ENCODE measurements at regions not wholly inside any gene's neighbourhood (a gene's known extent, or its start where the extent isn't known, plus 50 kb on each side); places are given as distances from the start of the nearest gene placed in this dataset.

DNA sequence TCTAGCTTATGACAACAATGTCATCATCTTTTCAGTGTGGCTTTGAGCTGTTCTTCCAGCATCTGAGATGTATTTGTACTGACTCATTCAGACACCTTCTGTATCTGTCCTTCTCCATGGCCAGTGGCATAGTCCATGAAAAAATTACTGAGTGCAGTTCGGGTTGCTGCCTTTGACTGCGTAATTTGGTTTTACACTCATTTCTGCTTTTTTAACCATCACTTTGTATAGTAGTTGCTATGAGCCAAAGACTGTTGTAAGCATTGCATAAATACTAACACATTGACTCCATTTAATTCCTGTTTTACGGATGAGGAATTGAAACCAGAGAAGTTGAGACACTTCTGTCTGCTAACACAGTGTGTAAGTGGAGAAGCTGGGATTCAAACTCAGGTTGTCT lies 190.7 kb upstream of the MID1 start:
- H3K27me3 ChIP-seq (ENCODE audit: control insufficient read depth, insufficient read depth, low read length), result peaks cover 3% of the 10 kb centered on the region; the same call in 1 of the 2 replicates
- no peaks in the 10 kb centered on the region for H3K9me3 ChIP-seq (ENCODE audit: control insufficient read depth, insufficient read depth, low read depth, low read length)
- H3K9ac ChIP-seq (ENCODE audit: low read length), result no peak overlapping the region
- no peaks in the 10 kb centered on the region for H3K4me1 ChIP-seq (ENCODE audit: control insufficient read depth, insufficient read depth, low read length)
- no peaks in the 10 kb centered on the region for H3K36me3 ChIP-seq (ENCODE audit: control insufficient read depth, insufficient read depth, low read length)
- H3K4me3 ChIP-seq (ENCODE audit: low read depth, low read length), result no peak overlapping the region
- H3K27ac ChIP-seq (ENCODE audit: low read depth, low read length), result no peak overlapping the region

DNA sequence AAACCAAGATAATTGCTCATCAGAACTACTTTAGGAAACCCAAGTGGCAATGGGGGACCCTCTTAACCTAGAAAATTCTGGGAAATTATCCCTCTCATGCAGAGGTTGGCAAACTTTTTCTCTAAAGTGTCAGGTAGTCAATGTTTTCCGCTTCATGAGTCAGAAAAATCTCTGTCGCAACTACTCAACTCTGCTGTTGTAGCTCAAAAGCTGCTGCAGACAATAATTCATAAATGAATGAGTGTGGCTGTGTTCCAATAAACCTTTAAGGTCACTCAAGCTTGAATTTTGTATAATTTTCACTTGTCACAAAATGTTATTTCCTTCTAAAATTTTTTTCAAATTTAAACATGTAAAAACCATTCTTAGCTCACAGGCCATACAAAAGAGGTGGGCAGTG lies 193.4 kb upstream of the MID1 start:
- no peaks in the 10 kb centered on the region for H3K36me3 ChIP-seq (ENCODE audit: control insufficient read depth, insufficient read depth, low read length)
- H3K9ac ChIP-seq (ENCODE audit: low read length), result no peak overlapping the region
- H3K27ac ChIP-seq (ENCODE audit: low read depth, low read length), result no peak overlapping the region
- H3K4me1 ChIP-seq (ENCODE audit: control insufficient read depth, insufficient read depth, low read length), result no peaks in the 10 kb centered on the region
- no peak overlapping the region for H3K4me3 ChIP-seq (ENCODE audit: low read depth, low read length)
- no peaks in the 10 kb centered on the region for H3K9me3 ChIP-seq (ENCODE audit: control insufficient read depth, insufficient read depth, low read depth, low read length)
- no peaks in the 10 kb centered on the region; the same call in 1 of the 2 replicates for H3K27me3 ChIP-seq (ENCODE audit: control insufficient read depth, insufficient read depth, low read length)

DNA sequence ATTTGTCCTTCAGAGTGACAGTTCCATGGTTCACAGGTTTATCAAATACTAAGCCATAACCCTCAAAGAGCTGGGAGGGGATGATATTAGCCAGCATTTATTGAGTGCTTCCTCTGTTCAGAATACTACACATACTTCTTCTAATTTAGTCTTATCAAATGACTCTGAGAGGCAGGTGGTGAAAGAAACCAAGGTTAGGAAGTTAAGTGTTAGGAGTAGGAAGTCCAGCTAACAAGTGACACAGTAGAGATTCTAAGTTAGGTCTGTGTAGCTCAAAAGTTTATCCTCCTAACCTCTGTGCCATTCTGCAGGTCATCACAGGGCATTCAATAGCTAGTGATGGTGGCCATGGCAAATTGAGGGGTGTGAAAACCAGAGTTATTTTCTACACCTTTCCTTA lies 198.3 kb upstream of the MID1 start:
- Histone ChIP-seq H3K4me3 (ENCODE audit: low read depth, low read length) (no peak overlapping the region), H3K4me1 (ENCODE audit: control insufficient read depth, insufficient read depth, low read length) (no peaks in the 10 kb centered on the region), H3K27ac (ENCODE audit: low read depth, low read length) (no peak overlapping the region), H3K36me3 (ENCODE audit: control insufficient read depth, insufficient read depth, low read length) (no peaks in the 10 kb centered on the region), H3K9me3 (ENCODE audit: control insufficient read depth, insufficient read depth, low read depth, low read length) (no peaks in the 10 kb centered on the region), H3K9ac (ENCODE audit: low read length) (no peak overlapping the region), H3K27me3 (ENCODE audit: control insufficient read depth, insufficient read depth, low read length) (no peaks in the 10 kb centered on the region; the same call in 1 of the 2 replicates)

DNA sequence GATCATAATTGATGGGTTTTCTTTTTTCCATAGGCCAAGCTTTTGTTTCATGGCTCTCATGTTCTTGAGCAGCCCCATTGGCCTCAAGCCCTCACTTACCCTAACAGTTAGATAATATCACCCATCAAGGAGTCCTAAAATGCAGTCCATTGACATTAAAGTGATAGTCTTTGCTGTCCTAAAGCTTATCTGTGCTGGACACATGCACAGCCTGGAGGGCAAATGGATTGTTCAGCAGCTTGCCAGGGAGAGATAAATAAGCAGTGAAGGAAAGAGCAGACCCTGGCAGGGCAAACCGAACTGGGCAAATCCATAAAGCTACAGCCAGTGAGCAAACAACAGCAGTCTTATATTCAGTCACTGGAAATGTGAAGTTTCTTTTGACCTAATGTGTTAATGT lies 199.6 kb upstream of the MID1 start:
- Histone ChIP-seq H3K4me1 (ENCODE audit: control insufficient read depth, insufficient read depth, low read length) (no peaks in the 10 kb centered on the region), H3K27me3 (ENCODE audit: control insufficient read depth, insufficient read depth, low read length) (no peaks in the 10 kb centered on the region; the same call in 1 of the 2 replicates), H3K27ac (ENCODE audit: low read depth, low read length) (no peak overlapping the region), H3K9ac (ENCODE audit: low read length) (no peak overlapping the region), H3K9me3 (ENCODE audit: control insufficient read depth, insufficient read depth, low read depth, low read length) (no peaks in the 10 kb centered on the region), H3K4me3 (ENCODE audit: low read depth, low read length) (no peak overlapping the region), H3K36me3 (ENCODE audit: control insufficient read depth, insufficient read depth, low read length) (no peaks in the 10 kb centered on the region)

DNA sequence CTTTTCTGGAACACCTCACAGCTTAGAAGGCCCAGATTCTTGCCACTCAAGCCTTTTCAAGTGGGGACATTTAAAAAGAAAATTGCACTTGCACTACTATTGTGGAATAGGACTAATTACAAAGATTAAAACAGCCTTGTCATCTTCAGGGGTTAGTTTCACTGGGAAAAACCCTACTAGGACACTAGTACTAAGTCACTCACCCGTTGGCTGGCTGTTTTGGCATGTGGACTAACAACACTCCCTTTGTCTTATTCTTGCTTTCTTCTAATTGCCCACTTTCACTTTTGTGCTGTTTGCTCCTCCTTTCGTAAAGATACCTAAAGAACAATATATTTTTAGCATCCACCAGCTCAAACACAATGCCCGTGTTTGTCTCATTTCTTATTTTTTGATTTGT lies 200.9 kb upstream of the MID1 start:
- Histone ChIP-seq H3K4me1 (ENCODE audit: control insufficient read depth, insufficient read depth, low read length) (no peaks in the 10 kb centered on the region), H3K27me3 (ENCODE audit: control insufficient read depth, insufficient read depth, low read length) (no peaks in the 10 kb centered on the region; the same call in 1 of the 2 replicates), H3K4me3 (ENCODE audit: low read depth, low read length) (no peak overlapping the region), H3K9ac (ENCODE audit: low read length) (no peak overlapping the region), H3K27ac (ENCODE audit: low read depth, low read length) (no peak overlapping the region), H3K9me3 (ENCODE audit: control insufficient read depth, insufficient read depth, low read depth, low read length) (no peaks in the 10 kb centered on the region), H3K36me3 (ENCODE audit: control insufficient read depth, insufficient read depth, low read length) (no peaks in the 10 kb centered on the region)

DNA sequence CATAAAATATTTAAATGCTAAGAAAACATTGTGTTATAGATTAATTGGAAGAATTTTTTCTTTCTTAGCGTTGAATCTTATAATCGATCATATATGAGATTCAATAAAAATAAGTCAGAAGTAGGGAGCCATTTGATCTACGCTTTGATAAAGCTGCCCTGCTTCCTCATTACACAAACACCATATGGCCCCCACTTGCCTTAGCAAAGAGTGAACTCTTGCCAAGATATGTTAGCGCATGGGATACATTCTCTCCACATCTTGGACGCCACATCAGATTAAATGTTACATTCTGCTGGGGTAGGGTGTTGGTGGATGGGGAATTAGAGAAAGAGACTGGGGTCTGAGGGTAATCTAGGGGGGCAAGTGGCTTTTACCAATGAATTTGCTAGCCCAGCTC lies 207.7 kb upstream of the MID1 start:
- Histone ChIP-seq H3K27me3 (ENCODE audit: control insufficient read depth, insufficient read depth, low read length) (no peaks in the 10 kb centered on the region; the same call in 1 of the 2 replicates), H3K36me3 (ENCODE audit: control insufficient read depth, insufficient read depth, low read length) (no peaks in the 10 kb centered on the region), H3K4me1 (ENCODE audit: control insufficient read depth, insufficient read depth, low read length) (peaks cover 3% of the 10 kb centered on the region; the same call in 1 of the 2 replicates), H3K4me3 (ENCODE audit: low read depth, low read length) (no peak overlapping the region), H3K9ac (ENCODE audit: low read length) (no peak overlapping the region), H3K27ac (ENCODE audit: low read depth, low read length) (no peak overlapping the region), H3K9me3 (ENCODE audit: control insufficient read depth, insufficient read depth, low read depth, low read length) (no peaks in the 10 kb centered on the region)

DNA sequence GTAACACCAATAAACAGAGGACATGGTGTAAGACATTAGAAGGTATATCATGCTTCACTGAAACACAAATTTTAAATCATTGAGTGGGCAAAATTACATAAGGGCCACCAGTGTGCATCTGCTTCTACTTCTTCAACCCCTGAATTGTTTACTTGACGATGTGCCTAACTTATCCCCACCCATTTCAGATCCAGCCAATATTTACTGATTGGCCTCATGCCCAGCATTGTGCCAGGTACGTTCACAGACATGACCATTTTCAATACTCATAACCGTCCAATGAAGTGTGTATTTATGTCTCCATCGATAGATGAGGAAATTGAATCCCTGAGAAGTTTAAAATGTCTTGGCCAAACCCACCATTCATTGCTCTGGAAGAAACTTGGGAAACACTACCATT lies 208.3 kb upstream of the MID1 start:
- Histone ChIP-seq H3K9me3 (ENCODE audit: control insufficient read depth, insufficient read depth, low read depth, low read length) (no peaks in the 10 kb centered on the region), H3K4me3 (ENCODE audit: low read depth, low read length) (no peak overlapping the region), H3K4me1 (ENCODE audit: control insufficient read depth, insufficient read depth, low read length) (peaks cover 7% of the 10 kb centered on the region; the same call in 1 of the 2 replicates), H3K9ac (ENCODE audit: low read length) (no peak overlapping the region), H3K27me3 (ENCODE audit: control insufficient read depth, insufficient read depth, low read length) (no peaks in the 10 kb centered on the region; the same call in 1 of the 2 replicates), H3K36me3 (ENCODE audit: control insufficient read depth, insufficient read depth, low read length) (no peaks in the 10 kb centered on the region), H3K27ac (ENCODE audit: low read depth, low read length) (no peak overlapping the region)

DNA sequence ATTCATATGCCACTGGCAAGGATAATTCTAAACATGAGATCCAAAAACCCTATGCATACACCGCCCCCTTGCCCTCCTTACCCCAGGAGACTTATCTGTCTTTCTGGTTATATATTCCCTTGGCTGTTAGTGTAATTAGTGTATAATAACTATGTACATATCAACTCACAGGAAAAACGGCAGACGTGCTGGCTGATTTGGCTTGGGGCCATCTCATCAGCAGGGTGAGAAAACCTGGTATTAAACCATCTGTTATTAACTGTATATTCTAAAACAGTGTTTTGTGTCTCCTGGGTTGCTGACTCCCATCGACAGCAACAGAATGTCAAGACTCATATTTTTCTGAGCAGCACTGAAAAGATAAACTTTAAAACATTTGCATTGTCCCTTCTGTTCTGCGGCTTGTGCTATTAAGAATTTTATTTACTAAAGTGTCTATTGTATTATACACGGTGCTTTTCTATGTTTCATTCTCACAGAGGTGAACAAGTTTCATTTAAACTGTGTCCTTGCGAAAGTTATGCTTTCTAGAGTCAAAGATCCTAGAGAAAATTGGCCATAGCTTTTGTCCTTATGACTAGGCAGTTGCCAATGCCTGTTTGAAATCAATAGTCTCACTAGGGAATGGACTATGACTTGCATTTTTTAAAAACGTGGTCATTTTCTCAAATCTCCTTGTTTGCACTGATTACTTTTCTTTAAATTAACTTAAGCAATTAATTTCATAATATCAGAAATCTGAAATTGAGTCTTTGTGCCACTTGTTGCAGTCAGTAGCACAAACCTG lies 211.5 kb upstream of the MID1 start:
- Histone ChIP-seq H3K9ac (ENCODE audit: low read length) (no peak overlapping the region), H3K27me3 (ENCODE audit: control insufficient read depth, insufficient read depth, low read length) (no peaks in the 10 kb centered on the region; the same call in 1 of the 2 replicates), H3K36me3 (ENCODE audit: control insufficient read depth, insufficient read depth, low read length) (no peaks in the 10 kb centered on the region), H3K27ac (ENCODE audit: low read depth, low read length) (no peak overlapping the region), H3K4me3 (ENCODE audit: low read depth, low read length) (no peak overlapping the region), H3K9me3 (ENCODE audit: control insufficient read depth, insufficient read depth, low read depth, low read length) (no peaks in the 10 kb centered on the region), H3K4me1 (ENCODE audit: control insufficient read depth, insufficient read depth, low read length) (peaks cover 7% of the 10 kb centered on the region; the same call in 1 of the 2 replicates)

DNA sequence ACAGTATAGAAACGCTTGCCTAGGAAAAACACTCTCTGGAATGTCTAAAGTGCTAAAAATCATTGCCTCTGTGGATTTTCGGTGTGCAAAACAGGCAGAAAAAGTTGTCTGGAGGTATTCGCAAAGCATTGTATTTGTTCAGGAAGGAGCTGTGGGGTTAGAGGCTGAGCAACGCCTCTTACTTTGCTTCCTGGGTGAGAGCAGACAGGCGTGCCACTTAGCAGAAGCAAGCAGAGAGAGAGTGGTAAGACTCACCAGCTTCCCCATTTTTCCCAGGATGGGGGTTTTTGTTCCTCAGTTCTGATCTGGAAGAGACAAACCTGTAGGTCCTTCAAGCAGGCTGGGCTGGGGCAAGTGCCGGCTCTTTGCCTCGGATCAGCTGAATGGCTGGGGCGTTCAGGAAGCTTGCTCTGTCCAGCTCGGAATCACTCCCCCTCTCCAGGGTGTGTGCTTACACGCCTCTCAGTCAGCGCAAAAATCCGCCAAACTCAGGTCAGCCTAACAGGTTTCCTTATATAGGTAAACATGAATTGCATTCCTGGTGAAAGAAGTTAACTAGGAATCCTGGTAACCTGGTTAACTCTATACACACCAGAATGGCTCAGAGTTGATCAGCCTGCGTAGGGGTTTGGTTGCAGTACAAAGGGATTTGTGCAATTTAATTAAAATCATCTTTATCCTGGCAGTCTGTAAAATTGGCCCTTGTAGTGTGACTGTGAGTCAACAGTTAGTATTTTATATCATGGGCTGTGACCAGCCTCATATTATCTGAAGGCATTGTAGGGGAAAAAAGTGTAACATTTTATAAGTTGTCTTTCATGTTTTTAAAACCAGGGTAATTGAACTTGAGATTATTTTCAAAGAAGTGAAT lies 213.1 kb upstream of the MID1 start:
- no peak overlapping the region for H3K27ac ChIP-seq (ENCODE audit: low read depth, low read length)
- peak overlapping the region; percentile 34 for H3K4me3 ChIP-seq (ENCODE audit: low read depth, low read length)
- no peak overlapping the region for H3K9ac ChIP-seq (ENCODE audit: low read length)
- no peaks in the 10 kb centered on the region for H3K36me3 ChIP-seq (ENCODE audit: control insufficient read depth, insufficient read depth, low read length)
- H3K9me3 ChIP-seq (ENCODE audit: control insufficient read depth, insufficient read depth, low read depth, low read length), result no peaks in the 10 kb centered on the region
- H3K27me3 ChIP-seq (ENCODE audit: control insufficient read depth, insufficient read depth, low read length), result no peaks in the 10 kb centered on the region
- H3K4me1 ChIP-seq (ENCODE audit: control insufficient read depth, insufficient read depth, low read length), result peaks cover 7% of the 10 kb centered on the region; the same call in 1 of the 2 replicates

DNA sequence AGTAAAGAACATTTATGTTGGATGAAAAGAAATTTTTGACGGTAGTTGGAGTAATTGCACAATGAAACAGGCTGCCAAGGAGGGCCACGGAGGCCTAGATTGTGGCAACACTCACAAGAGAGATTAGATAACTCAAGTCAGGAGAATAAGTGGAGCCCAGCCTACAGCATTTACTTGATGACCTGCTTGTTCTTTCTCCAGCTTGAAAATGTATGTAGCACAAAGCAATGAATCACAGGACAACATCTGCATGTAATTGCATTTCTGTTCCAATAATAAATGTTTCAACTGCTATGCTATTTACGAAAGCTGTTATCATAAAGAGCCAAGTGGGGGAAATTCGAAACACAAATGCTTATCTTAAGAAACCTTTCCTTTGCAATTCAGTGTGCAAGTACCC lies 221.2 kb upstream of the MID1 start:
- Histone ChIP-seq H3K27ac (ENCODE audit: low read depth, low read length) (no peak overlapping the region), H3K9me3 (ENCODE audit: control insufficient read depth, insufficient read depth, low read depth, low read length) (no peaks in the 10 kb centered on the region), H3K4me3 (ENCODE audit: low read depth, low read length) (no peak overlapping the region), H3K36me3 (ENCODE audit: control insufficient read depth, insufficient read depth, low read length) (no peaks in the 10 kb centered on the region), H3K9ac (ENCODE audit: low read length) (no peak overlapping the region), H3K4me1 (ENCODE audit: control insufficient read depth, insufficient read depth, low read length) (no peaks in the 10 kb centered on the region), H3K27me3 (ENCODE audit: control insufficient read depth, insufficient read depth, low read length) (no peaks in the 10 kb centered on the region)

DNA sequence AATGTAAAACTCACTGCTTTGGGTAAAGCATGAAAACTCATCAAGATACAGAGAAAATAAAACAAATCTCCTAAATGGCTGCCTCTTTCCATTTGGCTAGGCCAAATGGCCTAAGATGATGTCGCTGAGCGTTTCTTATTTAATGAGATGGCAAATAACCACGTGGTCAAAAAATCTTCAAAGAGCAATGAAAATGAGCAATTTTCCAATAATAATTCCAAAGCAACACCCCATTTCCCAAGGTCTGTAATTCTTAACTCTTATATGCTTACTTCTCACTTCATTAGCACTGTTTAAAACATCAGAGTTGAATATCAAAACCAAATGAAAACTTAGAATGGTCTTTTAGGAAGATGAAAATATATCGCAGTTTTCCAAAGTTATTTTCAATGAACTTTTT lies 222.3 kb upstream of the MID1 start:
- Histone ChIP-seq H3K4me3 (ENCODE audit: low read depth, low read length) (no peak overlapping the region), H3K27ac (ENCODE audit: low read depth, low read length) (no peak overlapping the region), H3K27me3 (ENCODE audit: control insufficient read depth, insufficient read depth, low read length) (no peaks in the 10 kb centered on the region), H3K36me3 (ENCODE audit: control insufficient read depth, insufficient read depth, low read length) (no peaks in the 10 kb centered on the region), H3K9me3 (ENCODE audit: control insufficient read depth, insufficient read depth, low read depth, low read length) (no peaks in the 10 kb centered on the region), H3K4me1 (ENCODE audit: control insufficient read depth, insufficient read depth, low read length) (no peaks in the 10 kb centered on the region), H3K9ac (ENCODE audit: low read length) (no peak overlapping the region)

Data from HUES6 (cell line).